ENCODE measurements at regions not wholly inside any gene's neighbourhood (a gene's known extent, or its start where the extent isn't known, plus 50 kb on each side); places are given as distances from the start of the nearest gene placed in this dataset.
"Not testable (repeated sequence)": the region's sequence is repeated elsewhere in the genome, so short reads cannot be mapped to it uniquely, and the experiment has no call there.

DNA sequence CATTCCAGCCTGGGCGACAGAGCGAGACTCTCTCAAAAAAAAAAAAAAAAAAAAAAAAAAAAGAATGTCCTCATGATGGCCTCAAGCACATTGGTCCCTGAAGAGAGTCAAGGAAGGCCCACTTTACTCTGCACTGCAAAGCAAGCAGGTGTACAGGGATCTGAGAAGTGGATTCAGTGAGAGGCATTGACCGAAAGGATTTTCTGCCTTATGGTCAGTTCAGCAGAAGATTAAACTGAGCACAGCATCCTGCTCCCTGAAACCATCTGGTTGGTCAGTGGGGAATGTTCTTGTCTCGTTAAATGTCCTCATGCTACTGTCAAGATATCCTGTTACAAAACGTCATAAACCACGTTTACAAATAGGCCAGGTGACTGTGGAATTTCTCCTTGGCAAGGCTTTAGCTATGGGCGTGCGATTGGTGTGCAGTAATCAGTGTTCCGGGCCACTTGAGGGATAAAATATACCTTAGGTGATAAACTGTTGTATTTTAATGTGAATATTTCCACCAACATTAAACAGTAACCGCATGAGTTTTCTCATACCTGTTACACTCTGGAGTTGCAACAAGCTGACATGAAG is 195.0 kb downstream of the ADRA2C start:
- DNase-seq (ENCODE audit: low read depth), result not testable (repeated sequence)

DNA sequence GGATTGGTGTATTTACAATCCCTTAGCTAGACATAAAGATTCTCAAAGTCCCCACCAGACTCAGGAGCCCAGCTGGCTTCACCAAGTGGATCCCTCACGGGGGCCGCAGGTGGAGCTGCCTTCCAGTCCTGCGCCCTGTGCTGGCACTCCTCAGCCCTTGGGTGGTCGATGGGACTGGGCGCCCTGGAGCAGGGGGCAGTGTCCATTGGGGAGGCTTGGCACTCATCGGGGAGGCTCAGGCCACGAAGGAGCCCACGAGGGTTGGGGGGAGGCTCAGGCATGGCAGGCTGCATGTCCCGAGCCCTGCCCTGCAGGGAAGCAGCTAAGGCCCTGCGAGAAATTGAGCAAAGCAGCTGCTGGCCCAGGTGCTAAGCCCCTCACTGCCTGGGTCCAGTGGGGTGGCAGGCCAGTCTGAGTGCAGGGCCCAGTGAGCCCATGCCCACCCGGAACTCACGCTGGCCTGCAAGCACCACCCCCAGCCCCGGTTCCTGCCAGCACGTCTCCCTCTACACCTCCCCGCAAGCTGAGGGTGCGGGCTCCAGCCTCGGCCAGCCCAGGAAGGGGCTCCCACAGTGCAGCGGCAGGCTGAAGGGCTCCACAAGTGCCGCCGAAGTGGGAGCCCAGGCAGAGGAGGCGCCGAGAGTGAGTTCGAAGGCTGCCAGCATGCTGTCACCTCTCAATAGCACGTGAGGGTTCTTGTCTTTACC is 198.5 kb downstream of the ADRA2C start:
- DNase-seq (ENCODE audit: low read depth), result not testable (repeated sequence)

DNA sequence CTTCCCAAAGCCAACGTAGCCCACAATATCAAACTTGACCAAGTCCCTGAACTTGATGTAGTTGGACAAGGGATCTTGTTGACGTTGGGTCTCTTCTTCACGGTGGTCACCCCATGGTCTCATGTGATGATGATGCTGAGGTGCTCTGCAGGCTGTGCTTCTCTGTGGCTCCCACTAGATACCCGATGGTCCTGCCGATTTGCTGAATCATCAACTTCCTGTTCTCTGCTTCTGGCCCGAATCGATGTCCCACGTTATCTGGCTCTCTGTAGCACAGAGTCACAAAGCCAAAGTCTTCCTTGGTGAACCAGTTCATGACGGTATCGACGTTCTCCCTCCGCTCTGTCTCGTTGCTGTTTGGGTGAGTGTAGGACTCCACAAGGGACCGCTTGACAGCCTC is 201.0 kb downstream of the ADRA2C start:
- DNase-seq (ENCODE audit: low read depth), result not testable (repeated sequence)

DNA sequence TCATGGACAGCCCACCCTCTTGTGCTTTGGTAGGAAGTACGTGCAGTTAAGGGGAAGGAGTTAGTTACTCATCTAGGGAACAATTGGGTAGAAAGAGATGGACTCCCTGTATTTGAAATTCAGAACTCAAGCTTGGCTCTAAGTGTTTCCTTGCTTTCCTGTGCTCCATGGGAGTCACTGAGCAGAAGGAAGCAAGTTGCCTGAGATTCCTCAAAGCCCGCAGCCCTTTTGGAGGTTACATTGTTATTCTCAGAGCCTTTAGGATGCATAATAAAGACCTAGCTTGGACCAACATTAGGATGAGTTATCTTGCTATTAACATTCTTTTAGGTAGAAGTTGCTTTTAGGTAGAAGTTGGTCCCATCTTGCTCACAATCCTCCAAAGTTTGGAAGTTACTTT is 206.4 kb downstream of the ADRA2C start:
- DNase-seq (ENCODE audit: low read depth), result not testable (repeated sequence)

DNA sequence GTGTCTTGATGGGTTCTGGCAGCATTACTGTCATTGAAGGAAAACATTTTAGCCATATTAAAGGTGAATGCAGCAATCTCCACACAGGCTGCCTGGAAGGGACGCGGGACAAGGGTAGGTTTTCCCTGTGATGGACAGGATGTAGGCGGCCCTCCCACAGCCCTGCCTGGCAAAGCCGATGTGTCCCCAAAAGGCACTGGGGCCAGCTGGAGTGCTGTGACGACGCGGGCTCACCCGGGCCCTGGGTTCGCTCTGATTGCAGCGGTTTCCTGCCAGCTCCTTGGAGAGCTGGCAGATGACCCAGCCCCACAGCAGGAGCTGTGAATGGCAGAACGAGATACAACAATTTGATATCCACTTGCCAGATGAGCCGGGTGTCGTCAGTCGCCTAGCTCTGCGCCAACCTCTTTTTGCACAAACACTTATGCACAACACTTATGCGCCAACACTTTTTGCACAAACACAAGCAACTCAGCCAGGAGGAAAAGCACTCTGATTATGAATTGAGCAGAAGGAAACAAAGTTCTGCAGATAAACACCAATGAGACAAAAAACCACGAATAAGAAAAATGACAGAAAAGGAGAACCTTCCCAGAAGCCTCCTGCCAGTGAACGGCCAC is 207.5 kb downstream of the ADRA2C start:
- not testable (repeated sequence) for DNase-seq (ENCODE audit: low read depth)

DNA sequence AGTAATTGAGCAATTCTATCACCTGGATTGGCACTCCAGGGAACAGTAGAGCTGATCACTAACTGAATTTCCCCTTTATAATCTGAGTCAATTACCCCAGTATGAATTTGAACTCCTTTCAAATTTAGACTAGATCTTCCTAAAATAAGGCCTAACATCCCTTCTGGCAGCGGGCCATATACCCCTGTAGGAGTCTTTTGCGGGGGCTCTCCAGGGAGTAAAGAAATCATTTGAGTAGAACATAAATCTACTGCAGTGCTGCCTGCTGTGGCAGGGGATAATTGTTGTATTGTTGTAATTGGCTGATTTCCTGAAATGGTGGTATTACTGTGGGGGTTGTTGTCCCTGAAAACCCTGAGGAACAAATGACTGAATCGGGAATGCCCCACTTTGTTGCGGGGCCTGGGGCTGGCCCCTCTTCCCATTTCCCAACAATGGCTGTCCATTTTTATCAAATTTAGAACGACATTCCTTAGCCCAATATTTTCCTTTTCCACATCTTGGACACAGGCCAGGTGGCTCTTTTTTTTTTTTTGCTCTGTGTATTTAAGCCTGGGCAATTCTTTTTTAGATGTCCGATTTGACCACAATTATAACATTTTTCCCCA is 217.4 kb downstream of the ADRA2C start:
- DNase-seq (ENCODE audit: low read depth), result not testable (repeated sequence)

DNA sequence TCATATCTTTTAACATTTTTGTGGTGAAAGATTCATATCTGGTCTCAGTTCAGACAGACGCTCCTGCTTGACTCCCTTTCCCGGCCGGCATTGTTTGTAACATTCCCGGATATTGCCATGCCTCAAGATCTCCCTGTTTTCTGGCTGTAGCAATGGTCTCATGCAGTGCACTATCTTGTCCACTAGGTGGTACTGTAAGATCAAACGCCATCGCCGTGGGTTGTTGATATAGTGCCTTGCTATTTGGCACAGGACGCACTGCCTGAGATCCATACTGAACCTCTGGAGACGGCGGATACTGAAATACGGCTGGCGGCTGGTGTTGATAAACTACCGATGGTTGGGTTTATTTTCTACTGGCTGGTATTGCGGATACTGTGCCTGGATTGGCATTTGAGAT is 218.6 kb downstream of the ADRA2C start:
- DNase-seq (ENCODE audit: low read depth), result not testable (repeated sequence)

DNA sequence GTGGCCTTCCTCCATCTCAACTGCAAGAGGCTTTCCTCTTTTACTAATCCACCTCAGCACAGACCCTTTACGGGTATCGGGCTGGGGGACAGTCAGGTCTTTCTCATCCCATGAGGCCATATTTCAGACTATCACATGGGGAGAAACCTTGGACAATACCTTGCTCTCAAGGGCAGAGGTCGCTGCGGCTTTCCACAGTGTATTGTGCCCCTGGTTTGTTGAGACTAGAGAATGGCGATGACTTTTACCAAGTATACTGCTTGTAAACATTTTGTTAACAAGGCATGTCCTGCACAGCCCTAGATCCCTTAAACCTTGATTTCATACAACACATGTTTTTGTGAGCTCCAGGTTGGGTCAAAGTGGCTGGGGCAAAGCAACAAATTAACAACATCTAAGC is 220.2 kb downstream of the ADRA2C start:
- not testable (repeated sequence) for DNase-seq (ENCODE audit: low read depth)

DNA sequence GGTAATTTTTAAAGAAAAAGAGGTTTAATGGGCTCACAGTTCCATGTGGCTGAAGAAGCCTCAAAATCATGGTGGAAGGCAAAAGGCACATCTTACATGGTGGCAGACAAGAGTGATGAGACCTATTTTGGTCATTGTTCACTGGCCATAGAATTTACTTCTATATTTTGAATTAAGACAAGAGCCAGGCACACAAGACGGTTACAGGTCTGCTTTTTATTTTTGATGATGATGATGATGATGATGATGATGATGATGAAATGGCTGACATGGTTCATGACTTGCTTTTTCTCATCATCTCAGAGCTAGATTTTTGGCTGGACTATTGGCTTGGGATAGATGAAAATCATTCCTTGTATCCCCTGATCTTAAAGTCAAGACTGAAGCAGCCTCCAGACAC is 229.3 kb downstream of the OTOP1 start:
- not testable (repeated sequence) for DNase-seq (ENCODE audit: low read depth)

DNA sequence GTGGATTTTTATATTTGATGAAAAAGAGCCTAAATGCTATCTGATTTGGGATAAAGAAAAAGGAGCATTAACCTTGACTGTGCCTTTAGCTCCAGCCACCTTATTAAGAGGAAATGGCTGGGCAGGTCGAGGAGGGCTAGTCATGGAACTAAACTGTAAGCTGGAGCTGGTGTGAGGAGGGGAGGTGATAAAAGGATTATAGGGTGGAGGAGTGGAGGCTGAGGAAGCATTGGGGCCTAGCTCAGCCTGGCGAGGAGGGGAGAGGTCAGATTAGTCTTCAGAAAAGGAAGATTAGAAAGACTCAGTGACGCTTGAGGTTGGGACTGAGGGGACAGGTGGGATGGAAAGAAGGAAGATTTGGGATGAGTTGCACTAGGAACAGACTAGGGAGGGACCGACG is 222.7 kb downstream of the OTOP1 start:
- not testable (repeated sequence) for DNase-seq (ENCODE audit: low read depth)

DNA sequence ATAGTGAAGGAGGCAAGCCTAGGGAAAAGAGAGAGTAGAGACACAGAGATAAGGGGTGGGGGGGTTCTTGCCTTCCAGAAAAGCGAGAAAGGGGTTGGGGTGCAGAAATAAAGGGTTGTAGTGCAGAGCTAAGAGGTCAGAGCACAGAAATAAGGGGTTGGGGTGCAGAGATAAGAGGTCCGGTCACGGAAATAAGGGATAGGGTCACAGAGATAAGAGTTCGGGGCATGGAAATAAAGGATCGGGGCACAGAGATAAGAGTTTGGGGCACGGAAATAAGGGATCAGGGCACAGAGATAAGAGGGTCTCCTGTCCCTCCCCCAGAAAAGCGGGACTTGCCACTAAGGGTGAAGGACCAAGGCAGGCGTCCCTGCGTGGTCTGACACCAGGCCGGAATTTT is 222.0 kb downstream of the OTOP1 start:
- not testable (repeated sequence) for DNase-seq (ENCODE audit: low read depth)

DNA sequence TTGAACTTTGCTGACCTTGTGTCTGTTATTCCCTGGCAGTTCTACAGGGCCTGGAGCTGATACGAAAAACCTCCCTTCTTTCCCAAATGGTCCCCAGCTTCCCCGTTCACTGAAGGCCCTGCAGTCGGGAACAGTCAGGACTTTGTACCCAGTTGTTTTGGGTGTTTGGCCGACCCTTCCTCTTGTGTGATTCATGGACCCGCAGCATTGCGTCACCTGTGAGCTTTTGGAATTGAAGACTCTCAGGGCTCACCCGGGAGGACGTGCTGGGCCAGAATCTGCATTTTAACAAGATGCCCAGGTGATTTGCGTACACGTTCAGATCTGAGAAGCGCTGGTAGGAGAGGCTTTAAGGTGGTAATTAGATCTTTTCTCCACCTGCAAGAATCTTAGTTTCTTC is 220.4 kb downstream of the OTOP1 start:
- not testable (repeated sequence) for DNase-seq (ENCODE audit: low read depth)

DNA sequence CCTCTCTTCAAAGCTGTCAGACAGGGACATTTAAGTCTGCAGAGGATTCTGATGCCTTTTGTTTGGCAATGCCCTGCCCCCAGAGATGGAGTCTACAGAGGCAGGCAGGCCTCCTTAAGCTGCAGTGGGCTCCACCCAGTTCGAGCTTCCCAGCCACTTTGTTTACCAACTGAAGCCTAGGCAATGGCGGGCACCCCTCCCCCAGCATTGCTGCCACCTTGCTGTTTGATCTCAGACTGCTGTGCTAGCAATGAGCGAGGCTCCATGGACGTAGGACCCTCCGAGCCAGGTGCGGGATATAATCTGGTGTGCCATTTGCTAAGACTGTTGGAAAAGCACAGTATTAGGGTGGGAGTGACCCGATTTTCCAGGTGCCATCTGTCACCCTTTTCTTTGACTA is 207.7 kb downstream of the OTOP1 start:
- not testable (repeated sequence) for DNase-seq (ENCODE audit: low read depth)

DNA sequence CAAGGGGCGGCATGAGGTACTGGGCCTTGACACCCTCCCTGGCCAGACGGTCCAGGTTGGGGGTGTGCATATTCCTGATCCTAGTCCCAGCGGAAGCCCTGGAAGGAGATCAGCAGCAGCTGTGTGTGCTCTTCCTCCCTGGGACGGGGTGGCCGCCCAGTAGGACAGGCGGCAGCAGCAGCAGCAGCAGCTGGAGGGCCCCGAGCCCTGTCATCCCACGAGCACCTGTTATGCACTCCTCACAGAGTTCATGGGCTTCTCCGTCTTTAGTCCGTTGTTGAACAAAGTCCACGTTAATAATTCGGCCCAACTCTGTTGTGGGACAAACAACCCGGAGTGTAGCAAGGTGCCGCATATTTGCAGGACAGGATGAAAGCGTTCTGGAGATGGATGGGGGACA is 205.6 kb downstream of the OTOP1 start:
- DNase-seq (ENCODE audit: low read depth), result not testable (repeated sequence)

DNA sequence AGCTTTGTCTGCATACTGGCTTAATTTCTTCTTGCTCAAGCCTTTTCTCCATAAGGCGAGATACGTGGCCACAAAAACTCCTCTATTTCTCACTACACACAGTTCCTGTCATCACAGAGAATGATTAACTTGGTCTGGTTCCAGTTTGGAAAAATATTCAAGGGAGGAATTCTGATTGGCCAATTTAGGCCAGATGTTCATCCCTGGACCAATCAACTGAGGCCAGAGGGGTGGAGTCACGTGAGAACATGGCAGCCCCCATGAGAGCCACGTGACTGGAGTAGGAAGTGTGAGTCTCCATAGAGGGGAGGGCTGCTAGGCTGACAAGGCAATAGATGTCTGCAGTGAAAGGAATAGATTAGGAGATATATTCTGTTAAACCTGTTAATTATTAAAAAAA is 200.0 kb downstream of the OTOP1 start:
- not testable (repeated sequence) for DNase-seq (ENCODE audit: low read depth)

DNA sequence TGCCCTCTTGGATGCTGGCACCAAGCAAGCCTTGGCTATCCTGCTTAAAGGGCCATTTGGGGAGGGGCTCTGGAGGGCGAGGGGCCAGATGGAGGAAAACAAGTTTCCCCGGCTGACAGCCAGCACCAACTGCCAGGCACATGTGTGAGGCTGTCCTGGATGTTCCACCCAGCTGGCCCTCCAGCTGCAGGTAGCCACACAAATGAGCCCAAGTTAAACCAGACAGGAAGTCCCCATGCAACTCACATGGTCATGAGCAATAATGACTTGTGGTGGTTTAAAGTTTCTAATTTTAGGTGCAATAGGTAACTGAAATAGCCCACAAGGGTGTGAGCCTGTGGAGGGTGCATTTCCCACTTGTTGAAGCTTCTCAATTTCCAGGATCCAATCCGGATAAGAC is 198.0 kb downstream of the OTOP1 start:
- DNase-seq (ENCODE audit: low read depth), result not testable (repeated sequence)

DNA sequence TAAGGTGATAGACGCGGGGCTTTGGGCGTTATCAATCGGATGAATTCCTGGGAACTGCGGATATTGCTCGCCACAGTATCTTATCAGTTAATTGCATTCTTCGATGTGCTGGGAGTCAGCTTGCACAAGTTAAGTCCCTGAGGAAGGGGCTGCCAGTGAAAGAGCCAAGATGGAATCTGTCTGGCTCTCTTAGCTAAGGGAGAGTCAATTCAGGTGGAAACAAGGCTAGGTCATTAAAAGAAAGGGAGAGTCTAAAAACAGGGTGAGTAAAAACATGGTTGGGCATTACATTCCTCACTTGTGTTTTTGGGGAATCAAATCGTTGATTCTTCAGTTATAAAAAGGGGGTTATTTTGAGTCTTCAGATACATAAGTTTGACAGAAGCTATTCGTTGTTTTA is 196.2 kb downstream of the OTOP1 start:
- not testable (repeated sequence) for DNase-seq (ENCODE audit: low read depth)

DNA sequence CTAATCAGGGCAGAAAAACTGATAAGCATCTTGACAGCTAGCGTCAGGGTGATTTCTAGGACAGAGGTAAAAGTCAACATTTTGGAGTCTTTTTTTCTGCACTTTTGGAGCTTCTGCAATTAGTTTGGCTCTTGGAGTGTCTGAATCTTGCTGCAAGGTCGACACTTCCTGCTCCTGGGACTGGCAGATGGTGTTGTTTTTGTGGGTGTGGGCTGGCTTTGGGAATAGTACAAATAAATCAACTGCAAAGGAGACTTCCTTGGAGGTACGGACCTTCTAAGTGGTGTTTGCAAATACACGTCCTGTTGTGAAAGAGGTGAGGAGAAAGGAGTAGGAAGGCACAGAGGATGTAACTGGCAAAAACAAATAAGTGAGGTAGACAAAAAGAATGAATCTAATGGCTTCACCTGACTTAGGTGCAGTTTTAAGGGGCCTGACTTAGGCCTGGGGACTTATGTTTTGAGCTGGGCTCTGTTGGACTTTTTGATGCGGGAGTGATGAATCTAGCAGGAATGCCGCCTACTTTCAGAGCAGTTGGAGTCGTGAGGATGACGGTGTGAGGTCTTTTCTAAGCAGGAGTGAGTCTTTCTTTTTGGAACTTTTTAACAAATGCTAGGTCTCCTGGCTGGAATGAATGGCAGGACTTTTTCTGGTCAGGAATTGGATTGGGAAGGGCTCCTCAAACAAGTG is 195.1 kb downstream of the OTOP1 start:
- DNase-seq (ENCODE audit: low read depth), result not testable (repeated sequence)

DNA sequence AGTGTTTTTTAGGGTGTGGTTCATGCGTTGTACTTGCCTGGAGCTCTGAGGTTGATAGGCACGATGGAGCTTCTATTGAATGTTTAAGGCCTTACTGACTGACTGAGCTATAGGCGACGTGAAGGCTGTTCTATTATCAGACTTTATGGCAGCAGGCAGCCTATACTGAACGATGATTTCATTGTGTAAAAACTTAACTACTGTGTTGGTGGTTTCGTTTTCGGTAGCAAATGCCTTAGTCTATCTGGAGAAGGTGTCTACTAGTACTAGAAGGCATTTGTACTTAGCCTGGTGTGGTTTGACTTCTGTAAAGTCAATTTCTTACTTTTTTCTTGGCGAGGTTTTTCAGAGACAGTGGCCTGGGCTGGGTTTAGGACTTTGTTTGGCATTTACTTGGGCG is 194.4 kb downstream of the OTOP1 start:
- not testable (repeated sequence) for DNase-seq (ENCODE audit: low read depth)

DNA sequence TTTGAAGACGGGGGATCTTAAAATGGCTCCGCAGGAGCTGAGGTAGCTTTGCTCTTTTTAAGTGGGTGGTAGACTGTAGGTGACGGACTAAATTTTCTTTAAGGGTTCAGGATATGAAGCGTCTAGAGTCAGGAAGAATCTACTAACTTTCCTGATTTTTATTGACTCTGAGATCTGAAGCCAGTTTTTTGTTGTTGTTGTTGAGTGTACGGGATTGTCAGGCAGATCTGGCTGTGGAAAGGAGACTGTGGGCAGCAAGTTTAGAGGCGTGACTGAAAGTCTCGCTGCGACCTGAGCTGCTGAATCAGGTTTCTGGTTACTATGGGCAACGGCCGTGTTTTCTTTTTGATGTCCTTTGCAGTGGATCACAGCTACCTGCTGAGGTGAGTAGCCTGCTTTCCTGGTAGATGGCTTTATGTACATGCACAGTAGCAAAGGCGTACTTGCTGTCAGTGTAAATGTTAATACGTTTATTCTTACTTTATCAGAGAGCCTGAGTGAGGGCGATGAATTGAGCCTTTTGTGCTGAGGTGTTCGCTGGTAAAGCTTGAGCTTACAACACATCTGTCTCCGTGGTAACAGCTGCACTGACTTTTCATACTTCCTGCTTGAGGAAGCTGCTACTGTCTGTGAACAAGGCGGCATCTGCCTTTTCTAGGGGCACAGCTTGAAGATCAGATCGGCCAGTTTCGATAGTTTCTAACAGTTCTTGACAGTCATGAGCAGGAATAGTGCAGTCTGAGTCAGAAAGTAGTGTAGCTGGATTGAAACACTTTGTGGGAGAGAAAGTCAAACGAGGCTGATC is 193.7 kb downstream of the OTOP1 start:
- not testable (repeated sequence) for DNase-seq (ENCODE audit: low read depth)

DNA sequence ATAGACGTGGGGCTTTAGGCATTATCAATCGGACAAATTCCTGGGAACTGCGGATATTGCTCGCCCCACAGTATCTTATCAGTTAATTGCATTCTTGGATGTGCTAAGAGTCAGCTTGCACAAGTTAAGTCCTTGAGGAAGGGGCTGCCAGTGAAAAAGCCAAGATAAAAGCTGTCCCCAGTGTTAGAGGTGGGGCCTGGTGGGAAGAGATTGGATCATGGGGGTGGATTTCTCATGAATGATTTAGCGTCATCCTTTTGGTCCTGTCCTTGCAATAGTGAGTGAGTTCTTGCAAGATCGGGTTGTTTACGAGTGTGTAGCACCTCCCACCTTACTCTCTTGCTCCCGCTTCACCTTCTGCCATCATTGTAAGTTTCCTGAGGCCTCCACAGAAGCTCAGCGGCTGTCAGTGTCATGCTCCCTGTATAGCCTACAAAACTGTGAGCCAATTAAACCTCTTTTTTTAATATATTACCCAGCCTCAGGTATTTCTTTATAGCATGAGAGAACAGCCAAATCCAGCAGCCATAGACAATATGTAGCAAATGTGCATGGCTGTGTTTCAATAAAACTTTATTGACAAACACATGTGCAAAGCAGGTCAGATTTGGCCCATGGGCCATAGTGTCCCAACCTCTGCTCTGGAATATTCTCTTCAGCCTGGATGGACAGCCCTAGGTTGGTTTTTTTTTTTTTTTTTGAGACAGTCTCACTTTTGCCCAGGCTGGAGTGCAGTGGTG is 189.2 kb downstream of the OTOP1 start:
- DNase-seq (ENCODE audit: low read depth), result not testable (repeated sequence)
